Activated naive CD4-positive, alpha-beta T cell treated with anti-CD3 and anti-CD28 coated beads for 36 hours (primary cell): ENCODE measurements at regions not wholly inside any gene's neighbourhood (a gene's known extent, or its start where the extent isn't known, plus 50 kb on each side); places are given as distances from the start of the nearest gene placed in this dataset.

Experiments
- CTCF ChIA-PET: fragments of 350-600 bp; sonication (Branson Sonifier 250); formaldehyde crosslinking; loops from one replicate; lab custom pipeline; 2021; ENCODE audit warnings: antibody characterized with exemption; lab: Charles Lee
- DNase-seq: peaks from one replicate; pipeline ENCODE4 v3.0.0-alpha.2; 2020
- H3K27ac Mint-ChIP-seq: one replicate; pipeline ENCODE4 v1.8.0; 2021; ENCODE audit warnings: mild to moderate bottlenecking, mixed read lengths
- H3K27me3 Mint-ChIP-seq: one replicate; pipeline ENCODE4 v1.8.0; 2021; ENCODE audit warnings: low read depth, mixed read lengths
- H3K36me3 Mint-ChIP-seq: one replicate; pipeline ENCODE4 v1.8.0; 2021; ENCODE audit warnings: low read depth, mixed read lengths
- H3K4me1 Mint-ChIP-seq: one replicate; pipeline ENCODE4 v1.8.0; 2021; ENCODE audit warnings: low read depth, mixed read lengths
- H3K4me3 Mint-ChIP-seq: one replicate; pipeline ENCODE4 v1.8.0; 2021; ENCODE audit warnings: mild to moderate bottlenecking, moderate library complexity, mixed read lengths
- H3K9me3 Mint-ChIP-seq: one replicate; pipeline ENCODE4 v1.8.0; 2021; ENCODE audit warnings: mixed read lengths
- intact Hi-C: fragments of 100-400 bp; cut with micrococcal nuclease; formaldehyde crosslinking; loops from one replicate; pipeline ENCODE4 v1.15.1; 2023

- no peaks in the 10 kb centered on the region for H3K9me3 Mint-ChIP-seq
- CTCF ChIA-PET, result no interaction called here
- no peak overlapping the region for H3K27ac Mint-ChIP-seq
- no peaks in the 10 kb centered on the region for H3K27me3 Mint-ChIP-seq
- intact Hi-C loops, result no loop called here
- no peak overlapping the region for H3K4me3 Mint-ChIP-seq
- no peaks in the 10 kb centered on the region for H3K4me1 Mint-ChIP-seq
- DNase-seq, result no peak
- no peaks in the 10 kb centered on the region for H3K36me3 Mint-ChIP-seq
These were observed 218.0 kb upstream of the SERP2 start for GRCh38 chr13:44155422-44156293.

- H3K4me1 Mint-ChIP-seq, result no peaks in the 10 kb centered on the region
- CTCF ChIA-PET, result interaction anchor here (0.7 kb wide), 1 partner anchor 72 kb away, joined by 3 read pairs; no protein-coding TSS in a partner anchor
- no peaks in the 10 kb centered on the region for H3K36me3 Mint-ChIP-seq
- DNase-seq, result no peak
- intact Hi-C loops, result no loop called here
- H3K27me3 Mint-ChIP-seq, result no peaks in the 10 kb centered on the region
- no peak overlapping the region for H3K27ac Mint-ChIP-seq
- no peaks in the 10 kb centered on the region for H3K9me3 Mint-ChIP-seq
- no peak overlapping the region for H3K4me3 Mint-ChIP-seq
These were observed 217.3 kb upstream of the SERP2 start for GRCh38 chr13:44156294-44156658.

DNA sequence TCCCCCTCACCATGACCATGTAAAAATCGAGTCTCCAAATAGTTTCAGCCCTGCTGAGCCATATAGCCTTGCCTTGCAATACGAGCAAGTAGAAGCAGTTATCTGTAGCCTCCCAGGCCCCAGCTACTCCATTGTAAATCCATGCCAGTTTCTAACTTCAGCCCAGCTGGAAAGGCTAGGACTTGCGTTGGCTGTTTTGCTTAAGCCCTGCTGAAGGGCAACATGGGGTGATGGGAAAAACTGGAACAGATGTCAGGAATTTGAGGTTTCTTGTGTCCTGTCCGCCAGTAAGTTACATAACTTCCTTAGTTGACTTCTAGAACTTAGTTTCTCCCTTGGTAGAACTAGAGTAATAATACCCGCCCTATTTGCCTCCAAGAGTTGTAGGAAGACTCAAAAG is 216.0 kb upstream of the SERP2 start:
- no peak overlapping the region for H3K27ac Mint-ChIP-seq
- H3K27me3 Mint-ChIP-seq, result no peaks in the 10 kb centered on the region
- no peaks in the 10 kb centered on the region for H3K36me3 Mint-ChIP-seq
- H3K9me3 Mint-ChIP-seq, result no peaks in the 10 kb centered on the region
- no peak for DNase-seq
- H3K4me1 Mint-ChIP-seq, result no peaks in the 10 kb centered on the region
- no peak overlapping the region for H3K4me3 Mint-ChIP-seq
- intact Hi-C loops, result no loop called here
- CTCF ChIA-PET, result interaction anchor here (0.6 kb wide), 1 partner anchor 199 kb away, joined by 4 read pairs; no protein-coding TSS in a partner anchor

- intact Hi-C loops, result no loop called here
- CTCF ChIA-PET, result interaction anchor here (0.6 kb wide), 1 partner anchor 200 kb away, joined by 4 read pairs; no protein-coding TSS in a partner anchor
- DNase-seq, result no peak
- Mint-ChIP-seq H3K36me3 (no peaks in the 10 kb centered on the region), H3K27me3 (no peaks in the 10 kb centered on the region), H3K4me3 (no peak overlapping the region), H3K4me1 (no peaks in the 10 kb centered on the region), H3K27ac (no peak overlapping the region), H3K9me3 (no peaks in the 10 kb centered on the region)
These were observed 215.5 kb upstream of the SERP2 start for GRCh38 chr13:44158098-44158521.

DNA sequence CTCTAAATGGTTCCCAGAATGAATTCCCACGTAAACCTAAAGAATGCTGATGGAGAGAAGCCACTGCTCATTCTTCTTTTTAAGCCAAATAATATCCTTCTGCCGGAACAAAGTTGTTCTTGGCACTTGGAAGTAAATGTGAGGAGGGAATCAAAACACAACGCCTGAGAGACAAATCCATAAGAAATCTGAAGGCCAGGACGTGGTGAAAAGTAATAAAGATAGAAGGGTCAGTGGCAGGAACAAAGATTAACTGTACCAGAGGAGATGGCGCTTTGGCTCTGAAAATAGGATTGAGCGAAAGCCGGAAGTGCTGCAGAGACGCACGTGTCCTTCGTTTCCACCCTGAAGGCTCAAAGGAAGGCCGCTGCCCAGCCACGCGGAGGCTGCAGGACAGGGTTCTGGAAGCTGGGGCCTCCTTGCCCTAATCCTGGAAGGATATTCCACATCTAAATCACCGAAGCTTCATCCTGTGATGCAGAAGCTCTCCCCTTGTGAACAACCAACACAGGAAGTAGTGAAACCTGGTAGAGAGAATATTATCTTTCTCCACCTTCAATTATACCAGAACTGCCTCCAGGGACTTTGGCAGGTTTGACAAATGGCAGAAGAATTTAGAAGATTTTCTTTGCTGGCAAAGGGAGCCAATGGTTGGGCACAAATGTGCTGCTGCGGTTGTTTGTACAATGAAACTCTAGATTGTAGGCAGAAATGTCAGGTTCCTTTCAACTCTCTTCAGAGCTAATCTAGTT is 214.6 kb upstream of the SERP2 start:
- CTCF ChIA-PET, result no interaction called here
- intact Hi-C loops, result no loop called here
- no peak for DNase-seq
- Mint-ChIP-seq H3K27me3 (no peaks in the 10 kb centered on the region), H3K36me3 (no peaks in the 10 kb centered on the region), H3K9me3 (no peaks in the 10 kb centered on the region), H3K4me3 (no peak overlapping the region), H3K4me1 (no peaks in the 10 kb centered on the region), H3K27ac (no peak overlapping the region)

GRCh38 chr13:44159633-44160279 is 213.9 kb upstream of the SERP2 start:
- no peaks in the 10 kb centered on the region for H3K4me1 Mint-ChIP-seq
- H3K4me3 Mint-ChIP-seq, result no peak overlapping the region
- H3K36me3 Mint-ChIP-seq, result no peaks in the 10 kb centered on the region
- intact Hi-C loops, result no loop called here
- DNase-seq, result no peak
- no peaks in the 10 kb centered on the region for H3K9me3 Mint-ChIP-seq
- CTCF ChIA-PET, result no interaction called here
- no peaks in the 10 kb centered on the region for H3K27me3 Mint-ChIP-seq
- H3K27ac Mint-ChIP-seq, result no peak overlapping the region

GRCh38 chr13:44160591-44161191 is 212.9 kb upstream of the SERP2 start:
- Mint-ChIP-seq H3K9me3 (no peaks in the 10 kb centered on the region), H3K4me1 (no peaks in the 10 kb centered on the region), H3K27me3 (no peaks in the 10 kb centered on the region), H3K36me3 (no peaks in the 10 kb centered on the region), H3K4me3 (no peak overlapping the region), H3K27ac (no peak overlapping the region)
- intact Hi-C loops, result no loop called here
- no peak for DNase-seq
- CTCF ChIA-PET, result interaction anchor here (1.3 kb wide), 1 partner anchor 253 kb away, joined by 4 read pairs; no protein-coding TSS in a partner anchor

GRCh38 chr13:44163108-44163507 is 210.5 kb upstream of the SERP2 start:
- Mint-ChIP-seq H3K27me3 (no peaks in the 10 kb centered on the region), H3K4me1 (no peaks in the 10 kb centered on the region), H3K36me3 (no peaks in the 10 kb centered on the region), H3K4me3 (no peak overlapping the region), H3K27ac (no peak overlapping the region), H3K9me3 (no peaks in the 10 kb centered on the region)
- intact Hi-C loops, result no loop called here
- DNase-seq, result no peak
- CTCF ChIA-PET, result interaction anchor here (0.9 kb wide), 1 partner anchor 36 kb away, joined by 5 read pairs; no protein-coding TSS in a partner anchor

GRCh38 chr13:44165221-44165888 is 208.3 kb upstream of the SERP2 start:
- H3K4me3 Mint-ChIP-seq, result no peak overlapping the region
- no peaks in the 10 kb centered on the region for H3K27me3 Mint-ChIP-seq
- intact Hi-C loops, result no loop called here
- no peak overlapping the region for H3K27ac Mint-ChIP-seq
- CTCF ChIA-PET, result interaction anchor here (0.6 kb wide), 1 partner anchor 92 kb away, joined by 3 read pairs; no protein-coding TSS in a partner anchor
- no peaks in the 10 kb centered on the region for H3K36me3 Mint-ChIP-seq
- H3K9me3 Mint-ChIP-seq, result no peaks in the 10 kb centered on the region
- no peak for DNase-seq
- H3K4me1 Mint-ChIP-seq, result no peaks in the 10 kb centered on the region

GRCh38 chr13:44165889-44166496 is 207.6 kb upstream of the SERP2 start:
- Mint-ChIP-seq H3K36me3 (no peaks in the 10 kb centered on the region), H3K27me3 (no peaks in the 10 kb centered on the region), H3K27ac (no peak overlapping the region), H3K4me3 (no peak overlapping the region), H3K4me1 (no peaks in the 10 kb centered on the region), H3K9me3 (no peaks in the 10 kb centered on the region)
- DNase-seq, result no peak
- CTCF ChIA-PET, result interaction anchor here (0.6 kb wide), 1 partner anchor 93 kb away, joined by 3 read pairs; no protein-coding TSS in a partner anchor
- intact Hi-C loops, result no loop called here
